ENCODE measurements at regions not wholly inside any gene's neighbourhood (a gene's known extent, or its start where the extent isn't known, plus 50 kb on each side); places are given as distances from the start of the nearest gene placed in this dataset.
"Not testable (repeated sequence)": the region's sequence is repeated elsewhere in the genome, so short reads cannot be mapped to it uniquely, and the experiment has no call there.

DNA sequence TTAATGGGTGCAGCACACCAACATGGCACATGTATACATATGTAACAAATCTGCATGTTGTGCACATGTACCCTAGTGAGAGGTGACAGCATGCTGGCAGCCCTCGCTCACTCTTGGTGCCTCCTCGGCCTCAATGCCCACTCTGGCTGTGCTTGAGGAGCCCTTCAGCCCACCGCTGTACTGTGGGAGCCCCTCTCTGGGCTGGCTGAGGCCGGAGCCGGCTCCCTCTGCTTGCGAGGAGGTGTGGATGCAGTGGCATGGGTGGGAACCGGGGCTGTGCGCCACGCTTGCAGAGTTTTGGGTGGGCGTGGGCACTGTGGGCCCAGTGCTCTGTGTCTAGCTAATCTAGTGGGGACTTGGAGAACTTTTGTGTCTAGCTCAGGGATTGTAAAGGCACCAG is 315.9 kb upstream of the MAN1A1 start:
- TF ChIP-seq CTCF (IDR thresholded peaks at IDR 0.05); REST (IDR thresholded peaks at IDR 0.05; ENCODE audit: insufficient read depth in 1 of 2, low read depth in 2 of 2, low read length in 1 of 2); SIN3A (IDR thresholded peaks at IDR 0.05; ENCODE audit: borderline replicate concordance, insufficient read depth, low read depth, low read length); POLR2AphosphoS5 (IDR thresholded peaks at IDR 0.05; ENCODE audit: low read depth, low read length); TCF7L2 (IDR thresholded peaks at IDR 0.05; ENCODE audit: low read depth, low read length): not testable (repeated sequence)
